Right lobe of liver (tissue), 4 donors: ENCODE measurements at regions not wholly inside any gene's neighbourhood (a gene's known extent, or its start where the extent isn't known, plus 50 kb on each side); places are given as distances from the start of the nearest gene placed in this dataset.

ENCODE experiments used
- CTCF ChIP-seq, 4 donors: fragments of 200-600 bp in 3 of 4; fragments of 450-650 bp in 1 of 4; IDR thresholded peaks; one replicate each; pipeline versions ENCODE4 v1.5.1 to v1.8.0; 2016 to 2022; ENCODE audit warnings: antibody characterized with exemption in 4 of 4, mild to moderate bottlenecking in 2 of 4
- POLR2A ChIP-seq: fragments of 450-650 bp; IDR thresholded peaks from one replicate; pipeline ENCODE4 v1.6.1; 2017; ENCODE audit warnings: antibody characterized with exemption, mild to moderate bottlenecking
- donor health status: DM: no; HTN: no; CAD: no.
- donor health status: DM: no; HTN: no; CAD: no.
- donor health status: DM: no; HTN: yes; CAD: no.

- no peak for TF ChIP-seq POLR2A
- TF ChIP-seq CTCF (IDR thresholded peaks at IDR 0.05), result no peak
Measured at GRCh38 chr10:123561141-123561440, 105.1 kb upstream of the GPR26 start.
